Esophagus squamous epithelium (tissue), 5 donors: ENCODE measurements at regions not wholly inside any gene's neighbourhood (a gene's known extent, or its start where the extent isn't known, plus 50 kb on each side); places are given as distances from the start of the nearest gene placed in this dataset.

Experiments
- DNase-seq: peaks from one replicate; lab custom pipeline; 2025; lab: John Stamatoyannopoulos, UW
- H3K27ac ChIP-seq, 4 donors: fragments of 200-600 bp; sonication (generic); one replicate each; pipeline ENCODE4 v1.5.1; 2016 to 2019; ENCODE audit warnings: mild to moderate bottlenecking in 1 of 4
- H3K27me3 ChIP-seq, 4 donors: fragments of 200-600 bp; sonication (generic); 1 replicate in 3 of 4; 2 replicates in 1 of 4; pipeline versions ENCODE4 v1.5.1 to v1.6.0; 2017 to 2021; ENCODE audit warnings: antibody characterized with exemption in 1 of 4
- H3K36me3 ChIP-seq, 3 donors: fragments of 200-600 bp; sonication (generic); one replicate each; pipeline ENCODE4 v1.5.1; 2016 to 2019
- H3K4me1 ChIP-seq, 3 donors: fragments of 200-600 bp; sonication (generic); one replicate each; pipeline ENCODE4 v1.5.1; 2017 to 2019
- H3K4me3 ChIP-seq, 4 donors: fragments of 200-600 bp; sonication (generic); 1 replicate in 3 of 4; 2 replicates in 1 of 4; pipeline ENCODE4 v1.5.1; 2016 to 2019; ENCODE audit warnings: mild to moderate bottlenecking in 2 of 4, moderate library complexity in 1 of 4
- H3K9me3 ChIP-seq, 3 donors: fragments of 200-600 bp; sonication (generic); one replicate each; pipeline ENCODE4 v1.5.1; 2016 to 2019
- CTCF ChIP-seq, 6 experiments: fragments of 450-650 bp in 4 of 6; fragments of 200-600 bp in 2 of 6; sonication (generic) in 2 of 6; IDR thresholded peaks; one replicate each; pipeline ENCODE4 v1.5.1; 2016 to 2019; ENCODE audit warnings: antibody characterized with exemption in 6 of 6, mild to moderate bottlenecking in 4 of 6, moderate library complexity in 4 of 6
- POLR2A ChIP-seq, 4 donors: fragments of 450-650 bp; IDR thresholded peaks; one replicate each; pipeline ENCODE4 v1.6.1; 2017; ENCODE audit warnings: antibody characterized with exemption in 4 of 4, mild to moderate bottlenecking in 4 of 4, moderate library complexity in 3 of 4
- WGBS, 2 donors: methylation state at CpG; one replicate each; pipeline ENCODE4 v1.1.5; 2018; 5-methylcytosine and 5-hydroxymethylcytosine counted together
- intact Hi-C: fragments of 100-400 bp; cut with DNase I; formaldehyde crosslinking; loops from one replicate; pipeline ENCODE4 v1.15.0; 2022
- donor health status: DM: yes; HTN: yes; CAD: no.

DNA sequence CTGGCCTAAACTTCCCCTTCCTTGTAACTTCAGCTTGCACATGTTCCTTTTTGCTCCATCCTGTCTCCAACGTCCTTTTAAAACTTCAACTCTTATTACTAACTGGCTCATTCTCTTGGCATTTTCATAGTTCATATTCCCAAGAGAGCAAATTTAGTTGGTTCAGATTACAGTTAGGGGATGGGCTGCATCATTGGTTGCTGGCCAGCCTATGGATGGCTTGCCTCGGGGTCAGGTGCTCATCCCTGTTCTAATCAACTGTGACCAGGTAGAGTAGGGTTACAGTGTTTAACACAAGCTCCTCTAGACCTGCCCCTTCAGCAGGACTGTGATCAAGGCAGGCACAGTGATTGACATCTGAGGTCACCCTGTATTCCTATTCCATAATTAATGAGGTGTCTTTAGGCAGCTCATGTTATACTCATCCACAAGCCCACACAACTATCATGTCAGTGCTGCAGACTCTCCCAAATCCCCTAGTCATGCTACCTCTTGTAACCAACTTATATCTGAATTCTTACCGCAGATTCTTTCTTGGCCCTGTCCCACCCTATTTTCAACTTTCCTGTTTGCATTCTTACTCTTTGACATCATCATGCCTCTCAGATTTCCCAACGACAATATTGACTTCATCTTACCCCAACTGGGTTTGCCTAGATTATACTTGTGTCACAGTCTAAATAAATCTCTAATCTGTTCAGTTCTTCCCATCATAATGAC is 293.3 kb downstream of the MTX2 start:
- no peaks in the 10 kb centered on the region for H3K9me3 ChIP-seq
- H3K4me1 ChIP-seq: no peaks in the 10 kb centered on the region
- DNase-seq: no peak
- no peaks in the 10 kb centered on the region for H3K36me3 ChIP-seq
- H3K27me3 ChIP-seq: peaks cover 0 to 85% (median 0%) of the 10 kb centered on the region in 4 donors
- no peak overlapping the region for H3K4me3 ChIP-seq
- 40 to 52% methylated on average over 4 of the region's 4 CpGs for WGBS, 2 donors
- TF ChIP-seq POLR2A (IDR thresholded peaks at IDR 0.05) (no peak), CTCF (IDR thresholded peaks at IDR 0.05) (no peak)
- H3K27ac ChIP-seq: no peak overlapping the region
- intact Hi-C loops: no loop called here

GRCh38 chr2:176565641-176566323 is 296.5 kb downstream of the MTX2 start:
- Histone ChIP-seq H3K36me3 (no peaks in the 10 kb centered on the region), H3K9me3 (no peaks in the 10 kb centered on the region), H3K4me1 (no peaks in the 10 kb centered on the region), H3K27me3 (peaks cover 0 to 73% (median 0%) of the 10 kb centered on the region in 4 donors), H3K4me3 (no peak overlapping the region), H3K27ac (peak overlapping the region in 3 of 4 donors; percentile 1 to 58 (median 29))
- intact Hi-C loops: no loop called here
- TF ChIP-seq POLR2A (IDR thresholded peaks at IDR 0.05) (no peak), CTCF (IDR thresholded peaks at IDR 0.05) (no peak)
- WGBS, 2 donors: 65 to 67% methylated on average over 16 to 18 of the region's 18 CpGs
- DNase-seq: no peak

DNA sequence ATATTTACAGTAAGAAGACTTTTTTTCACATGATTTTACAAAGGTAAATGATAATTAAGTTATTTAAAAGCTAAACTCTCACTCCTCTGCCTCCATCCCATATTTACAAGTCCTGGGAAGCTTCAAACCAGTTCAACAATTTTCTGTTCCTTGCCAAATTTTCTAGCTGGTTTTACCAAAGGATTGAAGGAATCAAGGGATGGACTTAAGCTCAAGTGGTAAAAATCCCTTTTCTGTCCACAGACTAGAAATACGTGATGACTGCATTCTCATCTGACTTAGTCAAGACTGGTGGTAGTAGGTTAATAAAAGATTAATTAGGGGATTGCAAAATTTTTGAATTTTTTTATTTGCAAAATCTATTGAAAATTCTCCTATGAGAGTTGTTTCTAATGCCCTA is 297.3 kb downstream of the MTX2 start:
- no peak for DNase-seq
- H3K9me3 ChIP-seq: no peaks in the 10 kb centered on the region
- TF ChIP-seq CTCF (IDR thresholded peaks at IDR 0.05) (no peak), POLR2A (IDR thresholded peaks at IDR 0.05) (no peak)
- no peaks in the 10 kb centered on the region for H3K36me3 ChIP-seq
- H3K4me1 ChIP-seq: no peaks in the 10 kb centered on the region
- 83 to 86% methylated on average over 1 of the region's 1 CpG for WGBS, 2 donors
- H3K27me3 ChIP-seq: peaks cover 0 to 66% (median 0%) of the 10 kb centered on the region in 4 donors
- H3K27ac ChIP-seq: no peak overlapping the region
- intact Hi-C loops: no loop called here
- H3K4me3 ChIP-seq: no peak overlapping the region

DNA sequence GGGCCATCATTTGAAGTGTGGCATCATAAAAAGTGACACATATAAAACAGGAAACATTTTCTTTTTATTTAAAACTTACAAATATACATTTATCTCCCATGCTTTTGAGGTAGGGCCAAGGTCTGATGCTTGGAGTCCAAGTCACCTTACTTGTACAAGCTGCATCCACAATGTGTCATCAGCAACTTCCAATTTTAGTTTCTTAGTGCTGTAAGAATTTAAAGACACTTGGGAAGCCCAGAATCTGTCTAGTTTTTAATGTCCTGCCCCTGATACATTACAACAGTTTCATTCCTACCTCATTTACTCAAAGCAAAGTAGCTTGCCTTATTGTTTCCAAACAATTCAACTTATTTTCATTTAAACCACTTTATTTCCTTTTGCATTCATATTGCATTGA is 297.7 kb downstream of the MTX2 start:
- H3K4me1 ChIP-seq: no peaks in the 10 kb centered on the region
- intact Hi-C loops: no loop called here
- no peak for DNase-seq
- H3K27ac ChIP-seq: no peak overlapping the region
- H3K9me3 ChIP-seq: no peaks in the 10 kb centered on the region
- H3K36me3 ChIP-seq: no peaks in the 10 kb centered on the region
- H3K4me3 ChIP-seq: no peak overlapping the region
- peaks cover 0 to 61% (median 0%) of the 10 kb centered on the region in 4 donors for H3K27me3 ChIP-seq
- no peak for TF ChIP-seq CTCF (IDR thresholded peaks at IDR 0.05)
- no peak for TF ChIP-seq POLR2A (IDR thresholded peaks at IDR 0.05)

DNA sequence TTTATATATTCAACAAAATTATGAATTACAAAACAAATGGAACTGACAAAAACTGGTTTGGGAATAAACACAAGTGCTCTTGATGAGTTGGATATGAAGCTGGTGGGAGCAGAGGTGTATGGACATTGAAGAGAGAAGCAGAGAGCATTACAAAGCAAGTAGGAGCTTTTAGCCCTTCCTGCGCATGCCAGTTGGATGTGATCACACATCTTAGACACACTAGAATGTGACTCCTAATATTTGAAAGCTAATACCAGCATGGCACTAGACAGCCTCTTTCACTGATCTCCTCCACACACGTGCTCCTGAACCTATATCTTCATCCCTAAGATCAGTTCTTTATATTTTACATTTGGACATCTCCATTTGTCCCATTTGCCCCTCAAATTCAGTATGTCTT is 298.1 kb downstream of the MTX2 start:
- Histone ChIP-seq H3K27ac (no peak overlapping the region), H3K4me3 (no peak overlapping the region), H3K36me3 (no peaks in the 10 kb centered on the region), H3K9me3 (no peaks in the 10 kb centered on the region), H3K27me3 (peaks cover 0 to 61% (median 0%) of the 10 kb centered on the region in 4 donors), H3K4me1 (no peaks in the 10 kb centered on the region)
- 67 to 69% methylated on average over 2 of the region's 2 CpGs for WGBS, 2 donors
- intact Hi-C loops: no loop called here
- TF ChIP-seq CTCF (IDR thresholded peaks at IDR 0.05) (no peak), POLR2A (IDR thresholded peaks at IDR 0.05) (no peak)
- no peak for DNase-seq
